SK-N-SH (cell line): ENCODE measurements at regions not wholly inside any gene's neighbourhood (a gene's known extent, or its start where the extent isn't known, plus 50 kb on each side); places are given as distances from the start of the nearest gene placed in this dataset.
A peak's percentile ranks its signal among the peaks of the same experiment; 100 is the strongest.

Experiments used
- CTCF ChIA-PET: fragments of 300-600, 350-600 bp; formaldehyde crosslinking; extraction: SDS; loops from one replicate; lab custom pipeline; 2021; lab: Yijun Ruan, JAX
- POLR2A ChIA-PET: fragments of 350-600 bp; sonication (Branson Sonifier 250); formaldehyde crosslinking; extraction: SDS; loops from one replicate; lab custom pipeline; 2020; ENCODE audit warnings: antibody characterized with exemption, inconsistent platforms; lab: Yijun Ruan, JAX
- DNase-seq: peaks from one replicate; pipeline ENCODE4 v3.0.0; 2012
- H2AFZ ChIP-seq: fragments of 200-600 bp; sonication (generic); 2 replicates; pipeline ENCODE4 v1.8.1; 2016; ENCODE audit warnings: antibody characterized with exemption, mild to moderate bottlenecking, low read depth
- H3F3A ChIP-seq: fragments of 200-600 bp; sonication (generic); replicated peaks from 2 replicates; pipeline ENCODE3; 2016; ENCODE audit warnings: antibody characterized with exemption, mild to moderate bottlenecking; ENCODE audit not compliant: insufficient read depth
- H3K27ac ChIP-seq, 2 experiments: fragments of 200-500 bp in 1 of 2; fragments of 200-600 bp in 1 of 2; sonication (Bioruptor generic) in 1 of 2; sonication (generic), shearing (Covaris generic) in 1 of 2; 2 replicates each; pipeline versions ENCODE4 v1.5.1 to v1.6.1; 2014 to 2016; ENCODE audit warnings: low read depth in 2 of 2, inconsistent platforms in 1 of 2, low read length in 1 of 2, mild to moderate bottlenecking in 1 of 2, mixed read lengths in 1 of 2
- H3K27me3 ChIP-seq: fragments of 200-600 bp; sonication (generic), shearing (Covaris generic); 2 replicates; pipeline ENCODE4 v1.6.1; 2016; ENCODE audit warnings: mixed run types; ENCODE audit not compliant: insufficient read depth
- H3K36me3 ChIP-seq, 2 experiments: fragments of 200-500 bp in 1 of 2; fragments of 200-600 bp in 1 of 2; sonication (Bioruptor generic) in 1 of 2; sonication (generic) in 1 of 2; replicated peaks in 1 of 2; 2 replicates each; pipeline versions ENCODE3 to v1.5.1; 2014 to 2016; ENCODE audit warnings: low read length in 1 of 2, mild to moderate bottlenecking in 1 of 2; ENCODE audit not compliant: insufficient read depth in 2 of 2, control insufficient read depth in 1 of 2
- H3K4me1 ChIP-seq, 2 experiments: fragments of 200-500 bp in 1 of 2; fragments of 200-600 bp in 1 of 2; sonication (Bioruptor generic) in 1 of 2; sonication (generic), shearing (Covaris generic) in 1 of 2; 2 replicates each; pipeline versions ENCODE4 v1.5.1 to v1.6.1; 2014 to 2016; ENCODE audit warnings: low read depth in 1 of 2, low read length in 1 of 2, mixed run types in 1 of 2; ENCODE audit not compliant: insufficient read depth in 2 of 2, control insufficient read depth in 1 of 2
- H3K4me2 ChIP-seq: fragments of 200-600 bp; sonication (generic), shearing (Covaris generic); 2 replicates; pipeline ENCODE4 v1.6.1; 2017; ENCODE audit warnings: mixed run types
- H3K4me3 ChIP-seq, 2 experiments: fragments of 200-500 bp in 1 of 2; fragments of 200-600 bp in 1 of 2; sonication (Bioruptor generic) in 1 of 2; sonication (generic), shearing (Covaris generic) in 1 of 2; 2 replicates each; pipeline versions ENCODE4 v1.5.1 to v1.8.1; 2014 to 2016; ENCODE audit warnings: low read depth in 2 of 2, inconsistent platforms in 1 of 2, low read length in 1 of 2, mild to moderate bottlenecking in 1 of 2, mixed read lengths in 1 of 2, moderate library complexity in 1 of 2
- H3K79me2 ChIP-seq: fragments of 200-600 bp; sonication (generic); 2 replicates; pipeline ENCODE4 v1.8.1; 2017; ENCODE audit warnings: mild to moderate bottlenecking; ENCODE audit not compliant: insufficient read depth
- H3K9ac ChIP-seq: fragments of 200-600 bp; sonication (generic); 2 replicates; pipeline ENCODE4 v1.6.1; 2017; ENCODE audit warnings: mixed run types
- H3K9me2 ChIP-seq: fragments of 200-600 bp; sonication (generic); 2 replicates; pipeline ENCODE4 v1.6.1; 2017; ENCODE audit warnings: mixed run types
- H3K9me3 ChIP-seq: fragments of 200-600 bp; sonication (generic); 2 replicates; pipeline ENCODE4 v1.6.1; 2017; ENCODE audit warnings: mixed run types, mild to moderate bottlenecking, moderate library complexity
- H4K20me1 ChIP-seq: fragments of 200-600 bp; sonication (generic); 2 replicates; pipeline ENCODE4 v1.6.1; 2017; ENCODE audit warnings: mild to moderate bottlenecking, mixed run types; ENCODE audit not compliant: insufficient read depth
- ELF1 ChIP-seq: IDR thresholded peaks from 2 replicates; pipeline ENCODE4 v1.4.0; 2012
- EP300 ChIP-seq, 2 experiments: IDR thresholded peaks; 2 replicates each; pipeline versions ENCODE4 v1.4.0 to v1.6.1; 2012; ENCODE audit warnings: borderline replicate concordance in 1 of 2, low read depth in 1 of 2, low read length in 1 of 2
- EZH2phosphoT487 ChIP-seq: fragments of 200-600 bp; sonication (generic); IDR thresholded peaks from 2 replicates; pipeline ENCODE4 v1.6.1; 2017; ENCODE audit warnings: low read depth, mixed run types, mild to moderate bottlenecking, antibody characterized with exemption, moderate library complexity, borderline replicate concordance
- FOSL2 ChIP-seq: IDR thresholded peaks from 2 replicates; pipeline ENCODE4 v1.4.0; 2012; ENCODE audit warnings: low read depth, mild to moderate bottlenecking, moderate library complexity, borderline replicate concordance
- FOXJ3 ChIP-seq: sonication (generic); formaldehyde crosslinking; IDR thresholded peaks from 2 replicates; pipeline ENCODE4 v1.5.1; 2020; ENCODE audit warnings: mild to moderate bottlenecking, missing genetic modification reagents
- GABPA ChIP-seq: IDR thresholded peaks from 2 replicates; pipeline ENCODE4 v1.4.0; 2012; ENCODE audit warnings: low read depth, mild to moderate bottlenecking
- GATA2 ChIP-seq: sonication (generic); formaldehyde crosslinking; IDR thresholded peaks from 2 replicates; pipeline ENCODE4 v1.5.0; 2020; ENCODE audit warnings: mild to moderate bottlenecking, missing genetic modification reagents
- MEF2A ChIP-seq: IDR thresholded peaks from 2 replicates; pipeline ENCODE4 v1.4.0; 2012; ENCODE audit warnings: low read depth, borderline replicate concordance
- NFIC ChIP-seq: IDR thresholded peaks from 2 replicates; pipeline ENCODE4 v1.4.0; 2012; ENCODE audit warnings: borderline replicate concordance
- NRF1 ChIP-seq: IDR thresholded peaks from 2 replicates; pipeline ENCODE4 v1.6.1; 2012; ENCODE audit warnings: low read depth, mild to moderate bottlenecking, low read length
- RCOR1 ChIP-seq: fragments of 150-350 bp; IDR thresholded peaks from 2 replicates; pipeline ENCODE4 v1.6.1; 2017; ENCODE audit warnings: antibody characterized with exemption, low read length
- RFX5 ChIP-seq: IDR thresholded peaks from 2 replicates; pipeline ENCODE4 v1.6.1; 2012; ENCODE audit warnings: mild to moderate bottlenecking, improper control_type of control experiment, low read length
- SIN3A ChIP-seq: IDR thresholded peaks from 2 replicates; pipeline ENCODE4 v1.6.1; 2012; ENCODE audit warnings: low read depth, mild to moderate bottlenecking, low read length, moderate library complexity, borderline replicate concordance
- TAF1 ChIP-seq: IDR thresholded peaks from 2 replicates; pipeline ENCODE4 v1.6.1; 2012; ENCODE audit warnings: low read depth, mild to moderate bottlenecking, low read length, moderate library complexity, borderline replicate concordance
- TEAD4 ChIP-seq: IDR thresholded peaks from 2 replicates; pipeline ENCODE4 v1.4.0; 2012; ENCODE audit warnings: mild to moderate bottlenecking, borderline replicate concordance; ENCODE audit not compliant: insufficient read depth
- YY1 ChIP-seq: IDR thresholded peaks from 2 replicates; pipeline ENCODE4 v1.4.0; 2012; ENCODE audit warnings: low read depth, mild to moderate bottlenecking
- WGBS: methylation state at CpG from one replicate; pipeline ENCODE4 v1.1.6; 2017; ENCODE audit warnings: low lambda C conversion rate; 5-methylcytosine and 5-hydroxymethylcytosine counted together
- TF ChIP-seq, protein P1 (sequence below): IDR thresholded peaks from 2 replicates; pipeline ENCODE4 v1.4.0; 2012; ENCODE audit warnings: low read depth, borderline replicate concordance
- TF ChIP-seq, protein P2 (sequence below): fragments of 200-600 bp; sonication (generic); IDR thresholded peaks from 2 replicates; pipeline ENCODE4 v1.6.1; 2017; ENCODE audit warnings: antibody characterized with exemption, mild to moderate bottlenecking, moderate library complexity
- TF ChIP-seq, protein P3 (sequence below): IDR thresholded peaks from 2 replicates; pipeline ENCODE4; 2012
- TF ChIP-seq, protein P4 (sequence below): IDR thresholded peaks from 2 replicates; pipeline ENCODE4 v1.6.1; 2012; ENCODE audit warnings: mild to moderate bottlenecking, low read depth, low read length, moderate library complexity

DNA sequence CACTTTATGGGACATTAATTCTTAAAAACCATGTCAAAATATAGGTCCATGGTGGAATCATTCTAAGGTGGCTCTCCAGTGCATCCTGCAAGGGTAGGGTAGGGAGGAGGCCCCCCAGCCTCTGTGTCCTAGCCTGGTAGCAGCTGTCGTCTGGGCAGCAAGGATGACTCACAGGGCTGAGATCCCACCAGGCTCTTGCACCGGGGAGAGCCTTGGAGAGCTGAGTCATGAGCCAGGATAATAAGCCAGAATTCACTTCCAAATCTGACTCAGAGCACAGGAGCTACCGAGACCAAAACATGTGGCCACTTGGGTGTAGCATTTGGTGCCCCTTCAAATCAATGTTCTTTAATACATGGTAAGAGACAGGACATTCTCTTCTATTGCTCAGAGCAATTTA lies 298.5 kb downstream of the NEBL start:
- no peak overlapping the region for H3K4me3 ChIP-seq
- H4K20me1 ChIP-seq, result no peaks in the 10 kb centered on the region
- H3F3A ChIP-seq, result no peaks in the 10 kb centered on the region
- no peaks in the 10 kb centered on the region for H3K27me3 ChIP-seq
- H3K79me2 ChIP-seq, result no peaks in the 10 kb centered on the region
- no peak overlapping the region for H3K4me2 ChIP-seq
- peak overlapping the region in 1 of 2 experiments; percentile 34; a peak in 2 of 4 replicates for H3K27ac ChIP-seq
- no peaks in the 10 kb centered on the region for H3K36me3 ChIP-seq
- no peaks in the 10 kb centered on the region for H3K9me2 ChIP-seq
- no peak for DNase-seq
- no peak overlapping the region for H3K9ac ChIP-seq
- no peak overlapping the region for H2AFZ ChIP-seq
- peaks cover 0 to 2% of the 10 kb centered on the region in 2 experiments; a peak in 1 of 4 replicates for H3K4me1 ChIP-seq
- CTCF ChIA-PET, result no interaction called here
- 10% methylated on average over 3 of the region's 3 CpGs for WGBS
- POLR2A ChIA-PET, result no interaction called here
- no peaks in the 10 kb centered on the region for H3K9me3 ChIP-seq
- TF ChIP-seq GATA2 (CRISPR knock-in tag) (no peak), FOSL2 (0 out of 2 replicates have a peak, but pooled peaks have one; percentile 13), FOXJ3 (CRISPR knock-in tag) (no peak)

DNA sequence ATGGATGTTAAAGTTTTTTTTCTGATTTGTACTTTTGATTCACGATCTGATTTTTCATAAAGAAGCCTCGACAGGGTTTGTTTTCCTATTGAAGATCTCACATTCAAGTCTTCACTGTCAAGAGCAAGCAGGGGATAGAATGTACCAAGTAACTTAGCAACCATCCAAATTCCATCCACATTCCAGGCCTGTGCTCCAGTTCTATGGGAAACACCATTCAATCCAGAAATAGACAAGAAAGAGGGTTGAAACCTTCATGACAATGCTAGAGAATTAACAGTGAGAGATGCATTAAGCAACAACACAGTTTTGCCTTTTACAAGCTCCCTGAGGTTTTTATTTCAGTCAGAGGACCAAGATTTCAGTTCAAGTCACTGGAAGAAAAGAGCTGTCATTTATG lies 300.2 kb downstream of the NEBL start:
- Histone ChIP-seq H2AFZ (no peak overlapping the region), H3K9me2 (no peaks in the 10 kb centered on the region), H4K20me1 (no peaks in the 10 kb centered on the region), H3K9me3 (no peaks in the 10 kb centered on the region), H3K4me1 (peaks cover 0 to 2% of the 10 kb centered on the region in 2 experiments; a peak in 1 of 4 replicates), H3K9ac (no peak overlapping the region), H3F3A (no peaks in the 10 kb centered on the region), H3K4me3 (no peak overlapping the region), H3K36me3 (no peaks in the 10 kb centered on the region), H3K79me2 (no peaks in the 10 kb centered on the region), H3K4me2 (no peak overlapping the region; the same call in 1 of the 2 replicates), H3K27ac (peak overlapping the region; percentile 53 to 55; a peak in 3 of 4 replicates), H3K27me3 (no peaks in the 10 kb centered on the region)
- TF ChIP-seq NFIC (no peak), EP300 (IDR thresholded peaks at IDR 0.05; ENCODE audit: borderline replicate concordance in 1 of 2, low read depth in 1 of 2, low read length in 1 of 2) (no peak), SIN3A (no peak), GABPA (no peak), YY1 (no peak), TAF1 (no peak), ELF1 (no peak), MEF2A (no peak), NRF1 (no peak), RFX5 (no peak), TEAD4 (no peak), RCOR1 (no peak), FOSL2 (no peak), GATA2 (CRISPR knock-in tag) (no peak), EZH2phosphoT487 (no peak)
- TF ChIP-seq, protein P1, sequence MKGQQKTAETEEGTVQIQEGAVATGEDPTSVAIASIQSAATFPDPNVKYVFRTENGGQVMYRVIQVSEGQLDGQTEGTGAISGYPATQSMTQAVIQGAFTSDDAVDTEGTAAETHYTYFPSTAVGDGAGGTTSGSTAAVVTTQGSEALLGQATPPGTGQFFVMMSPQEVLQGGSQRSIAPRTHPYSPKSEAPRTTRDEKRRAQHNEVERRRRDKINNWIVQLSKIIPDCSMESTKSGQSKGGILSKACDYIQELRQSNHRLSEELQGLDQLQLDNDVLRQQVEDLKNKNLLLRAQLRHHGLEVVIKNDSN, result no peak
- TF ChIP-seq, protein P2, sequence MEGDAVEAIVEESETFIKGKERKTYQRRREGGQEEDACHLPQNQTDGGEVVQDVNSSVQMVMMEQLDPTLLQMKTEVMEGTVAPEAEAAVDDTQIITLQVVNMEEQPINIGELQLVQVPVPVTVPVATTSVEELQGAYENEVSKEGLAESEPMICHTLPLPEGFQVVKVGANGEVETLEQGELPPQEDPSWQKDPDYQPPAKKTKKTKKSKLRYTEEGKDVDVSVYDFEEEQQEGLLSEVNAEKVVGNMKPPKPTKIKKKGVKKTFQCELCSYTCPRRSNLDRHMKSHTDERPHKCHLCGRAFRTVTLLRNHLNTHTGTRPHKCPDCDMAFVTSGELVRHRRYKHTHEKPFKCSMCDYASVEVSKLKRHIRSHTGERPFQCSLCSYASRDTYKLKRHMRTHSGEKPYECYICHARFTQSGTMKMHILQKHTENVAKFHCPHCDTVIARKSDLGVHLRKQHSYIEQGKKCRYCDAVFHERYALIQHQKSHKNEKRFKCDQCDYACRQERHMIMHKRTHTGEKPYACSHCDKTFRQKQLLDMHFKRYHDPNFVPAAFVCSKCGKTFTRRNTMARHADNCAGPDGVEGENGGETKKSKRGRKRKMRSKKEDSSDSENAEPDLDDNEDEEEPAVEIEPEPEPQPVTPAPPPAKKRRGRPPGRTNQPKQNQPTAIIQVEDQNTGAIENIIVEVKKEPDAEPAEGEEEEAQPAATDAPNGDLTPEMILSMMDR, result no peak
- TF ChIP-seq, protein P3, sequence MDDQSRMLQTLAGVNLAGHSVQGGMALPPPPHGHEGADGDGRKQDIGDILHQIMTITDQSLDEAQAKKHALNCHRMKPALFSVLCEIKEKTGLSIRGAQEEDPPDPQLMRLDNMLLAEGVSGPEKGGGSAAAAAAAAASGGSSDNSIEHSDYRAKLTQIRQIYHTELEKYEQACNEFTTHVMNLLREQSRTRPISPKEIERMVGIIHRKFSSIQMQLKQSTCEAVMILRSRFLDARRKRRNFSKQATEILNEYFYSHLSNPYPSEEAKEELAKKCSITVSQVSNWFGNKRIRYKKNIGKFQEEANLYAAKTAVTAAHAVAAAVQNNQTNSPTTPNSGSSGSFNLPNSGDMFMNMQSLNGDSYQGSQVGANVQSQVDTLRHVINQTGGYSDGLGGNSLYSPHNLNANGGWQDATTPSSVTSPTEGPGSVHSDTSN, result no peak
- TF ChIP-seq, protein P4, sequence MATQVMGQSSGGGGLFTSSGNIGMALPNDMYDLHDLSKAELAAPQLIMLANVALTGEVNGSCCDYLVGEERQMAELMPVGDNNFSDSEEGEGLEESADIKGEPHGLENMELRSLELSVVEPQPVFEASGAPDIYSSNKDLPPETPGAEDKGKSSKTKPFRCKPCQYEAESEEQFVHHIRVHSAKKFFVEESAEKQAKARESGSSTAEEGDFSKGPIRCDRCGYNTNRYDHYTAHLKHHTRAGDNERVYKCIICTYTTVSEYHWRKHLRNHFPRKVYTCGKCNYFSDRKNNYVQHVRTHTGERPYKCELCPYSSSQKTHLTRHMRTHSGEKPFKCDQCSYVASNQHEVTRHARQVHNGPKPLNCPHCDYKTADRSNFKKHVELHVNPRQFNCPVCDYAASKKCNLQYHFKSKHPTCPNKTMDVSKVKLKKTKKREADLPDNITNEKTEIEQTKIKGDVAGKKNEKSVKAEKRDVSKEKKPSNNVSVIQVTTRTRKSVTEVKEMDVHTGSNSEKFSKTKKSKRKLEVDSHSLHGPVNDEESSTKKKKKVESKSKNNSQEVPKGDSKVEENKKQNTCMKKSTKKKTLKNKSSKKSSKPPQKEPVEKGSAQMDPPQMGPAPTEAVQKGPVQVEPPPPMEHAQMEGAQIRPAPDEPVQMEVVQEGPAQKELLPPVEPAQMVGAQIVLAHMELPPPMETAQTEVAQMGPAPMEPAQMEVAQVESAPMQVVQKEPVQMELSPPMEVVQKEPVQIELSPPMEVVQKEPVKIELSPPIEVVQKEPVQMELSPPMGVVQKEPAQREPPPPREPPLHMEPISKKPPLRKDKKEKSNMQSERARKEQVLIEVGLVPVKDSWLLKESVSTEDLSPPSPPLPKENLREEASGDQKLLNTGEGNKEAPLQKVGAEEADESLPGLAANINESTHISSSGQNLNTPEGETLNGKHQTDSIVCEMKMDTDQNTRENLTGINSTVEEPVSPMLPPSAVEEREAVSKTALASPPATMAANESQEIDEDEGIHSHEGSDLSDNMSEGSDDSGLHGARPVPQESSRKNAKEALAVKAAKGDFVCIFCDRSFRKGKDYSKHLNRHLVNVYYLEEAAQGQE, result no peak
- DNase-seq, result no peak
- whole genome bisulfite sequencing, result 37% methylated on average over 2 of the region's 2 CpGs
- CTCF ChIA-PET, result interaction anchor here (0.9 kb wide), 1 partner anchor 15 kb away, joined by 3 read pairs; no protein-coding TSS in a partner anchor
- POLR2A ChIA-PET, result no interaction called here
